Activated T-cell treated with anti-CD3 and anti-CD28 coated beads for 48 hours (primary cell): ENCODE measurements at regions not wholly inside any gene's neighbourhood (a gene's known extent, or its start where the extent isn't known, plus 50 kb on each side); places are given as distances from the start of the nearest gene placed in this dataset.
"Not testable (repeated sequence)": the region's sequence is repeated elsewhere in the genome, so short reads cannot be mapped to it uniquely, and the experiment has no call there.

Source experiments
- DNase-seq: peaks from one replicate; pipeline ENCODE4 v3.0.0-alpha.2; 2020; ENCODE audit warnings: low read depth

GRCh38 chr1:213466541-213466940, 415.5 kb downstream of the RPS6KC1 start:
- no peak for DNase-seq

GRCh38 chr1:213474054-213474453, 423.0 kb downstream of the RPS6KC1 start:
- no peak for DNase-seq

DNA sequence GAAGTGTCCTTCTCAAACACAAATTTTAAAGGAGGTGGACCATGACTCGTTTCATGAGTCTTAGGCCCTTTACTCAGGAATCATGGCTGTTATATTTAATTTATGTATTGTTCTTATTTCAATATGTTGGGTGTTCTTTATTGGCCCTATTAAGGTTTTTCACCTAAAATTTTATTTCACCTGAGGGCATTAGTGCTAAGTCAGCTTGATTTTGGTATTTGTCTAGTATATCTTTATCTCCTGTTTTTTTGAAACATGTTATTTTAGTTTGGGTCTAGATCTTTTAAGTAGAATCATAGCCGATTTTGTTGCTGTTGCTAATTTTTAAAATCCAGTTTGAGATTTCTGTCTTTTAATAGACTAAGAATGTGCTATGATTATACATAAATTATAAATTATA, 430.4 kb downstream of the RPS6KC1 start:
- DNase-seq, result no peak

DNA sequence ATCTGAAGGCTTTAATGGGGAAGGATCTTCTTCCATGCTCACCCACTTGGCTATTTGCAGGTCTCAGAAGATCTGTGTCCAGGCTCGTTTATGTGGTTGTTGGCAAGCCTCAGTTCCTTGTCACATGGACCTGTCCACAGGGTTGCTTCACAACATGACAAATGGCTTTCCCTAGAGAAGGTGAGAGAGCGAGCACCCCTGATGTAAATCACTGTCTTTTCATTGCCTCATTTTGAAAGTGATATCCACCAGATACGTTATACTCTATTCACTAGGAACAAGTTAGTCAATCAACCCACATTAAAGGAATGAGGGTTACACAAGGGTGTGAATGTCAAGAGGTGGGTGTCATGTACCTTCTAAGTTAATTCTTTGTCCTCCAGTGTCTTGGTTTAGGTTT, 433.3 kb downstream of the RPS6KC1 start:
- DNase-seq, result no peak

GRCh38 chr1:213484758-213485157, 433.7 kb downstream of the RPS6KC1 start:
- no peak for DNase-seq

DNA sequence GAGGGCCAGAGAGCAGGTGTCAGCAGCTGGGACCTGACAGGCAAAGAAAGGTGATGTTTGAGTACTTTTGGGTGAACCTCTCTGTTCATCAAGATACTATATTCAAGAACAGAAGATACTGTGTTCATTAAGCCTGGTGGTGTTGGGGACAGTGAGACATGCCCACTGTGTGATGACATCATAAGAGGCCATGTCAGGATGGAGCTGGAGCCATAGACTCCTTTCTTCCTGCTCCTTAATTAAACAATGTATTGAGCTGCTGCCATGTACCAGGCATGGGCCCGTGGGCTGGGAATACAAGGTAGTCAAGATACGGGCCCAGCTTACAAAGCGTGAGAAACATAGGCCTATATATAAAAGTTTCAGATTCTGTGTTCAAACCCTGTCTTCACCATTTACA, 435.4 kb downstream of the RPS6KC1 start:
- no peak for DNase-seq

DNA sequence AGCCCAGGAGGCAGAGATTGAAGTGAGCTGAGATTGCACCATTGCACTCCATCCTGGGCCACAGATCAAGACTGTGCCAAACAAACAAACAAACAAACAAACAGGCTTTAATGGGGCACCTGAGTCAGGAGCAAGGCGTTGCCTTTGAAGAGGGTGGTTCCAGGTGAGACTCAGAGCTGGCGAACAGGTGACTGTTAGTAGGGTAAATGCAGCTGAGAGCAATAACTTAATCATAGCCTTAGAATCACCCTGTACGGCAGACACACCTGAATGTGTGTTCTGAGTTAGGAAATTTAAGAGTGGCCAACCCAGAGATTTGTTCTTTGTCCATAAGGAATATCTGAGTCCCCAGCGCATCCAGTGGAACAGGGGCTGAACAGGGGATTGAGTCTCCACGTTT, 440.4 kb downstream of the RPS6KC1 start:
- DNase-seq, result no peak

DNA sequence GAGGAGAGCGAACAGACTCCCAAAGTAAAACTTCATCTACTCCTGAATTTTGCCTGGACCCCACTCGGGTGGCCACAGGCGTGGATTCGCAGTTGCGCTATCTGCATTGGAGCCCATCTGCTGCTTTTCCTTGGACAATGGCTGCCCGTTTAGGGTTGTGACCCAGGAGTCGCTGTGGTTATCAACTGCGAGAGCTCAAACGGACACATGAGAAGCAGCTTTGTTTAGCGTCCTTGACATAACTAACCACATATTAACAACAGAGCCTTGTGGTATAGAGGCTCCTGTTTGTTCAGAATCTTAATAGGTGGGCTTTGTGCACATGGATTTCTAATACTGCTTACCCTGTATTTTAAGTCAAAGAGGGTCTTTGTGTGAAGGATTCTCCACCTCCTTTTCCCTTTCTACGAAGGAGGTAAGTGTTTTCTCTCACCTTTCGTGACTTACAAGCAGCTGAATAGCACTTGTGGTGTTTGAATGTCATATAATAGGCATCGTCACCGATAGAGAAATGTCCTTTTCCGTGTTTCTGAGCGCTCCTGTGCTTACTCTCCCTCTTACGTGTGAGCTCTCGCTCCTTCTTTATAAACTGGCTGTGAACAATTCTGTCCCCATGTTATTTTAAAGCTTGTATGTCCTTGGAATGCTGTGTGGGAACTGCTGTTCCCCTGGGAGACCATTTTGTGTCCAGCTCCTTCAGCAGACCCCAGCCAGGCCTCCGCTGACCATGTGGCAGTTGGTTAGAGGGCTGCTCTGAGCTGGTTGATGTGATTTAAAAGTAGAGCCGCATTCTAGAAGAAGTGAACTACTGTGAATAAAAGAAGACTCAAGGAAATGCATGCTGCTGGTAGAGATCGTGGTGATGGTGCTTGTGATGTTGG, 441.4 kb downstream of the RPS6KC1 start:
- no peak for DNase-seq

DNA sequence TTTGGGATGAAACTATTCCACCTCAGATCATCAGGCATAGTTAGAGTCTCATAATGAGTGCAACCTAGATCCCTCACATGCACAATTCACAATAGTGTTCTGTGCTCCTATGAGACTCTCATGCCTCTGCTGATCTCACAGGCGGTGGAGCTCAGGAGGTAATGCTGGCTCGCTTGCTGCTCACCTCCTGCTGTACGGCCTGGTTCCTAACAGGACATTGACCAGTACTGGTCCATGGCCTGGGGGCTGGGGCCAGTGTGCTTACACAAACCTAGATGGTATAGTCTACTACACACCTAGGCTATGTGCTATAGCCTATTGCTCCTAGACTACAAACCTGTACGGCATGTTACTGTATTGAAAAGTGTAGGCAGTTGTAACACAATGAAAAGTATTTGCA, 448.4 kb downstream of the RPS6KC1 start:
- DNase-seq, result no peak

DNA sequence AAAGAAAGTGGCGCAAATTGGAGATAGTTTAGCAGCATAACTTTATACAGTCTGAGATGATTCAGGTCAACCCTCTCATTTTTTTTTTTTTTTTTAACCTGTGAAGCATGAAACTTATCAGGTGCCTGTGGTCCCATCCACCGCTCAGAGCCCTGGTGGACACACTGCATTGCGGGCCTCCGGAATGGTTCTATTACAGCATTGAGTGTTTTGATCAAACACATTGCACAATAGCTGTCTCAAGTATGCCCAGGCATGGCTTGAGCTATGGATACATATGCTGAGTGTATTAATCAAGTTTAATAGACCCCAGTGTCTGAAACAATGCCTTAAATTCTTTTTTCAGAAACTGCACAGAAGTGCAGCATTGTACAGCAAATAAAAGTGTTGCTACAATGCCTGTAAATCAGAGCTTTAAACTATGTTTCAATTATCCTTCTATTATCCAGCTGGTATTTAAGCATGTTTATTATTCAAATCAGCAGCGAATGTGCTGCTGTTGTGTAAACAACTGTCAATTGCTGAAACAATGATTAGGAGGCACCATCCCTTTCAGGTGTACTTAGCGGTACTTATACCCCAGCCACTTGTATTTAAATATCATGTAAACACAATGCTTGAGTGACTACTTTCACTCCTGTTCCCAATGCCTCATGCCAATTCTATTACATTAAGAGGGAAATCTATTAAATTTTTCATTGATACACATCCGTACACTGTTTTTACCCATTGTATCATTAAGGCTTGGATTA, 456.6 kb downstream of the RPS6KC1 start:
- DNase-seq, result no peak

GRCh38 chr1:213511173-213511572, 460.1 kb downstream of the RPS6KC1 start:
- DNase-seq, result no peak

DNA sequence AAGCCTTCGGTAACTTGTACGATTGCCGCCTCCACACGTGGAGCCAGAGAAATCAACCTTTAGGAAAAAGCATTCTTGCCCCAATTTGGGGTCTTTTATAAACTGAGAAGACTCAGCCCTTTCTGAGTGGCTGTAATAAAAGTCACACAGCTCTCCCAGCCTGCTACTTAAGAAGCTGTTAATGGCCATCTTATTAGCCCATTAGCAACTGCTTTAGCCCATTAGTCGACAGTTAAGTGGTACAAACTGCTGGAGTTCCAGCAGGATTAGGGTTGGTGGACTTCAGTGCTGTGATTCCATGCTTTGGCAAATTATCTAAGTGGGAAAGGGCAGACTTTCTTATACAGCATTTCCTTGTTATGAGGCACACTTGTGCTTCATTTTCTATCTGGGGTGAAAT, 461.3 kb downstream of the RPS6KC1 start:
- DNase-seq, result no peak

DNA sequence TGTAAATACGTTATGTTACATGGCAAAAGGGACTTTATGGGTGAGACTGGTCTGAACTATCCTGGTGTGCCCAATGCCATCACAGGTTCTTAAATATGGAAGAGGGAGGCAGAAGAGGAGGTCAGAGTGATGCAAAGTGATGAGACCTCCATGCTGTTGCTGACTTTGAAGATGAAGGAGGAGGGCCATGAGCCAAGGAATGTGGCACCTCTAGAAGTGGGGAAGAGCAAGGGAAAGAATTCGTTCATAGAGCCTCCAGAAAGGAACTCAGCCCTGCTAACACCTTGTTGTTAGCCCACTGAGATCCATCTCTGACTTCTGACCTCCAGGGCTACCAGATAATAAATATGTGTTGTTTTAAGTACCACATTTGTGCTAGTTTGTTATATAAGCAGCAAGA, 462.0 kb downstream of the RPS6KC1 start:
- no peak for DNase-seq

GRCh38 chr1:213514408-213515179, 463.6 kb downstream of the RPS6KC1 start:
- DNase-seq, result not testable (repeated sequence)

DNA sequence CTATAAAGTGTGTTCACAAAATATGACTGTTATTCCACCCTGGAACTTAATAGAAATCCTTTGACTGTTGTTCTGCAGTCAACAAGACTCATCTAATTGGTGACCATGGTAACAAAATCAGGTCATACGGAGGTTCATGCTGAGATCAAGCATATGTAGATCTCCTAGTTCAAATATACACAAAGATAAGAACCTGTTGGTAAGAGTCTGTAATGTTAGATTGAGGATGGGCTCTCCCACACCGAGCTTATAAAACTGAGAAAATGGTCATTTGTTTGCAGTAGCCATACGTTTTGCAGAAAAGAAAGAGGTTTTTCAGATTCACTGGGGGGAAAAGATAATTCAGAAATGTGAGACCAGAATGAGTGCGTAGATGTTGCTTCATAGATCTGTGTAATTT, 468.1 kb downstream of the RPS6KC1 start:
- no peak for DNase-seq

- no peak for DNase-seq
Measured at GRCh38 chr1:213521206-213521605, 466.6 kb upstream of the PROX1 start.

- DNase-seq, result no peak
Measured at GRCh38 chr1:213523781-213524398, 463.9 kb upstream of the PROX1 start.

GRCh38 chr1:213526306-213526705, 461.5 kb upstream of the PROX1 start:
- DNase-seq, result no peak

DNA sequence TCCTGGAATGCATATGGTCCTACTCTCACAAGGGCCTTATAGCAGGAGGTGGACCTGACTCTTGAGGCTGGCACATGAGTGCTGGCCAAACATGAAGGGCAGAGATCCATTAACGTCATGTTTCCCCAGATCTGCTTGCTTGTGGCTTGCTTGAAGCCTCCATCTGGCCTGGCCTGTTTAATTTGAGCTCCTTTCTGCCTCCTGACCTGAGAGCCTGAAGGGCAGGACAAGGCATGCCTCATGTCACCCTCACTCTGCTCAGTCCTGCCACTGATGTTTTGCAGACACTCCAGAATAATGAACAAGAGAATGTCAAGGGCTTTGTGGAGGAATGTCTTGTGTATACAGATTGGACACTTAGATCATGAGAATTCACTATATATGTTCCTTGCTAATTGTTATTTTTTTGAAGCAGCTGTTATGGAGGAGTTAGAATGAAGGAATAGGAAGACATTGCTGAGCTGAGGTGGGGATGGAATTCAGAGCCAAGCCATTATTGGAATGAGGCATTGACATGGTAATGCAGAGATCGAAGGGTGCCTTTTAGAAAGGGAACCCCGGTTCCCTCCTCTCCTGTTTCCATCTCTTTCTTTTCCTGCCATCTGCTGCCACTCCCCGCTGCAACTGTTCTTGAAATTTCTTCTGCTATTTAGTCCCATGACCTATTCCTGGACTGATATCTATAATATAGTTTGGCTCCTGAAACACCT, 457.0 kb upstream of the PROX1 start:
- DNase-seq, result no peak

DNA sequence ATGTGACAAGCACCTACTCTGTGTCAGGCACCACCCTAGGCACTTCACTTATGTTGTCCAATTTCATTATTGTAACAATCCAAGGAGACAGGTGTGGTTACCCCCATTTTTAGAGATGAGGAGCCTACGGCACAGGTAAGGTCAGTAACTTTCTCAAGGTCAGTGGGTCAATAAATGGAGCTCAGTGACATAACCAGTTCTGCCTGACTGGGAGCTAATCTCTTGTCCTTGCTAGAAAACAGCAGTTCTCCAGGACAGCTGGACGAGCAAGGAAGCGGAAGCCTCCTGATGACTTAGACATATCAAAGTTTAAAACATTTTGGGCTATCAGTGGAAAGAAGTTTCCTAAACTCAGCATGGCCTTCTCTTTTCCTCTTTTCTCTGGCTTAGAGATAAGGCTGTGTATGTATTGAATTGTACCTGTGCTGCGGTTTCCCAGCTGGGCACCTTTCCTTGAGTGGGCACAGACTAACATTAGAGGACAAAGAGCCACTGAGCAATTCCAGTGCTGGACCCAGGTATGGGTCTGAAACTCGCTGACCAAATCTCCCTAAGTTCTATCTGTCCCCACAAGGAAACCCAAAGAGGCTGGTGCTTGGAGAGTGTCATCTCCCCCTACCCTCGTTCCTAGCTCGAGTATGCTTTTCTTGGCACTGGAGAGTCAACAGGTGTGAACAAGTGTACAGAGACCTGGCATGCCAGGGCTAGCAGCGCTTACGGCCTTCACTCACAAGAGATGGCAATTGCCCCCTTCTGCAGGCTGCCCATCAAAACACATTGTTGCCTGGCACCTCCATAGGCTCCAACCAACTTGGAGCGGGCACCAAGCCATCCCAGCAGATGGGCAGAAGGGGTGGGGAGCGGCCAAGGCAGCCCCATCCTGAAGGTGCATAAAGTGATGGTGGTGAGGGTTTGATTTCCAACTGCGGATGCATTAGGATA, 456.1 kb upstream of the PROX1 start:
- DNase-seq, result no peak
